ENCODE measurements at regions not wholly inside any gene's neighbourhood (a gene's known extent, or its start where the extent isn't known, plus 50 kb on each side); places are given as distances from the start of the nearest gene placed in this dataset.

GRCh38 chr10:29176845-29177832 lies 111.7 kb upstream of the LYZL1 start:
- TF ChIP-seq POLR2A (IDR thresholded peaks at IDR 0.05) = no peak
- TF ChIP-seq, protein P1, sequence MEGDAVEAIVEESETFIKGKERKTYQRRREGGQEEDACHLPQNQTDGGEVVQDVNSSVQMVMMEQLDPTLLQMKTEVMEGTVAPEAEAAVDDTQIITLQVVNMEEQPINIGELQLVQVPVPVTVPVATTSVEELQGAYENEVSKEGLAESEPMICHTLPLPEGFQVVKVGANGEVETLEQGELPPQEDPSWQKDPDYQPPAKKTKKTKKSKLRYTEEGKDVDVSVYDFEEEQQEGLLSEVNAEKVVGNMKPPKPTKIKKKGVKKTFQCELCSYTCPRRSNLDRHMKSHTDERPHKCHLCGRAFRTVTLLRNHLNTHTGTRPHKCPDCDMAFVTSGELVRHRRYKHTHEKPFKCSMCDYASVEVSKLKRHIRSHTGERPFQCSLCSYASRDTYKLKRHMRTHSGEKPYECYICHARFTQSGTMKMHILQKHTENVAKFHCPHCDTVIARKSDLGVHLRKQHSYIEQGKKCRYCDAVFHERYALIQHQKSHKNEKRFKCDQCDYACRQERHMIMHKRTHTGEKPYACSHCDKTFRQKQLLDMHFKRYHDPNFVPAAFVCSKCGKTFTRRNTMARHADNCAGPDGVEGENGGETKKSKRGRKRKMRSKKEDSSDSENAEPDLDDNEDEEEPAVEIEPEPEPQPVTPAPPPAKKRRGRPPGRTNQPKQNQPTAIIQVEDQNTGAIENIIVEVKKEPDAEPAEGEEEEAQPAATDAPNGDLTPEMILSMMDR (IDR thresholded peaks at IDR 0.05) = no peak
